Muscle layer of colon (tissue), 2 donors: ENCODE measurements at regions not wholly inside any gene's neighbourhood (a gene's known extent, or its start where the extent isn't known, plus 50 kb on each side); places are given as distances from the start of the nearest gene placed in this dataset.

Experiments used
- H3K27ac ChIP-seq: one replicate; pipeline ENCODE4 v1.7.0; 2013; ENCODE audit warnings: low read depth, mild to moderate bottlenecking, low read length, moderate library complexity
- H3K27me3 ChIP-seq, 2 donors: one replicate each; pipeline ENCODE4 v1.7.0; 2013; ENCODE audit warnings: low read length in 2 of 2, mild to moderate bottlenecking in 2 of 2; ENCODE audit not compliant: insufficient read depth in 2 of 2, control insufficient read depth in 1 of 2
- H3K36me3 ChIP-seq: one replicate; pipeline ENCODE4 v1.7.0; 2013; ENCODE audit warnings: mild to moderate bottlenecking, low read length; ENCODE audit not compliant: insufficient read depth
- H3K4me1 ChIP-seq: one replicate; pipeline ENCODE4 v1.7.0; 2013; ENCODE audit warnings: mild to moderate bottlenecking, low read length; ENCODE audit not compliant: insufficient read depth
- H3K4me3 ChIP-seq, 2 donors: one replicate each; pipeline ENCODE4 v1.7.0; 2013; ENCODE audit warnings: low read length in 2 of 2, low read depth in 1 of 2, mild to moderate bottlenecking in 1 of 2, moderate library complexity in 1 of 2
- H3K9ac ChIP-seq: one replicate; pipeline ENCODE4 v1.7.0; 2013; ENCODE audit warnings: low read length
- H3K9me3 ChIP-seq: one replicate; pipeline ENCODE4 v1.7.0; 2013; ENCODE audit warnings: mild to moderate bottlenecking, low read length
- donor health status: abdominal sarcoma.
- donor health status: Adenocarcinoma of cecum.

DNA sequence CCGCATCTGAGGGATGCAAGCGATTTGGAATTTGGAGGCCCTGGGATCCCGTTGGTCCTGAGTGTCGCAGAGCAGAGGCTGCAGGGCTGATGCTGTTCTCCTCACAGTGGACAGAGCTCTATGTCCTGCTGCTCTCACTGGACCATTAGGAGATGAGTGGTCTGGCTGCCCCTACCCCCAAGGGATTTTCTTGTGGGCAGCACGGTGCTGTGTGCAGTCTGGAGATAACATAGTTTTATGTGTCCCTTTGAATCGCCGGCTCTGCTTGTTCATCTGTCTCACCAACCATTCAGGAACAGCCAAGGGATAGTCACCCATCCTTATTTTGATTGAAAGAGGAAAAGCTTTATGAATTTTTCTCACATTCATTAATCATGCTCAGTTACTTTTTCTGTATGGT, 49.9 kb downstream of the CHRM3 start:
- Histone ChIP-seq H3K27ac (no peak overlapping the region), H3K4me3 (no peak overlapping the region), H3K36me3 (no peaks in the 10 kb centered on the region), H3K4me1 (peaks cover 23% of the 10 kb centered on the region), H3K9ac (no peak overlapping the region), H3K27me3 (no peaks in the 10 kb centered on the region), H3K9me3 (no peaks in the 10 kb centered on the region)

- Histone ChIP-seq H3K9ac (no peak overlapping the region), H3K36me3 (no peaks in the 10 kb centered on the region), H3K27me3 (no peaks in the 10 kb centered on the region), H3K9me3 (no peaks in the 10 kb centered on the region), H3K4me1 (peaks cover 23% of the 10 kb centered on the region), H3K27ac (no peak overlapping the region), H3K4me3 (no peak overlapping the region)
Observed at GRCh38 chr1:239437822-239438221, 51.5 kb downstream of the CHRM3 start.

DNA sequence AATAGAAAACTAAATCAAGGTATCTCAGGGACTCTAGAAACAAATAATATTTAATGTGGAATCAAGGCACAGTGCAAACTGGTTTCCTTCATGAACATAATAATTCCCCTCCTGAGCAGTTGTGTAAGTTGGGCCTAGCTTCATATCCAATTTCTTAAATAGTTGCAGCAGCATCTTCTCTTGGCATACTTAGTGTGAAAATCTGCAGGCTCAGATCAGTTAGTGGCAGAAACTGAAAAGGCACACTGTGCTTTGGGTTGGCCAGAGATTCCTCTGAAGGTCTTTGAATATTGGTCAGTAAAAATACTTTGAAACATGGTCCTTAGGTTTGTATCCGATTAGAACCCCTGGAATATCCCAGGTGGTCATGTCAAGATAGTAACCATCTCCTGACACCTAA, 52.5 kb downstream of the CHRM3 start:
- Histone ChIP-seq H3K9ac (no peak overlapping the region), H3K36me3 (no peaks in the 10 kb centered on the region), H3K4me3 (no peak overlapping the region), H3K9me3 (no peaks in the 10 kb centered on the region), H3K27ac (no peak overlapping the region), H3K27me3 (no peaks in the 10 kb centered on the region), H3K4me1 (peaks cover 27% of the 10 kb centered on the region)

DNA sequence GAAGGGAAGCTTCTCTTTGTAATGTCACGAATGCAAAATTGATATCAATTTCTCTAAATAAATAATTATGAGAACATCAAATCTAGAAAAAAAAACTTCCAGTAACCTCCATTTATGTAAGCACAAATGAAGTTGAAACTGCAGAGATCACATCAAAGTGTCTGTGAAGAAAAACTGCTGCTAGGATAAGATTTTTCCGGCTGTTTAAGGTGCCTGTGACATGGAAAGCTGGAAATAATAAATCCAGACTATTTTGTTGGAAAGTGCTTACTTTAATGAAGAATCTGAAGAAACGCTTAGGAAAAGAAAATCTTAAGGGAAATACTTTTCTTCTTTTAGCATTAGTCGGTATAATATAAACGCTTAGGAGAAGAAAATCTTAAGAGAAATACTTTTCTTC, 57.0 kb downstream of the CHRM3 start:
- peak overlapping the region in 1 of 2 donors; percentile 30 for H3K4me3 ChIP-seq
- H3K27ac ChIP-seq = peak overlapping the region; percentile 41
- H3K9ac ChIP-seq = peak overlapping the region; percentile 26
- H3K36me3 ChIP-seq = no peaks in the 10 kb centered on the region
- no peaks in the 10 kb centered on the region for H3K9me3 ChIP-seq
- peaks cover 29% of the 10 kb centered on the region for H3K4me1 ChIP-seq
- no peaks in the 10 kb centered on the region for H3K27me3 ChIP-seq

- H3K27me3 ChIP-seq = no peaks in the 10 kb centered on the region
- no peak overlapping the region for H3K9ac ChIP-seq
- H3K36me3 ChIP-seq = no peaks in the 10 kb centered on the region
- H3K27ac ChIP-seq = no peak overlapping the region
- H3K9me3 ChIP-seq = no peaks in the 10 kb centered on the region
- H3K4me3 ChIP-seq = no peak overlapping the region
- H3K4me1 ChIP-seq = peaks cover 22% of the 10 kb centered on the region
Observed at GRCh38 chr1:239446611-239447010, 60.2 kb downstream of the CHRM3 start.

GRCh38 chr1:239448911-239449310, 62.5 kb downstream of the CHRM3 start:
- Histone ChIP-seq H3K36me3 (no peaks in the 10 kb centered on the region), H3K27ac (peak overlapping the region; percentile 58), H3K27me3 (no peaks in the 10 kb centered on the region), H3K9me3 (no peaks in the 10 kb centered on the region), H3K4me3 (peak overlapping the region in 1 of 2 donors; percentile 33), H3K4me1 (peaks cover 15% of the 10 kb centered on the region), H3K9ac (no peak overlapping the region)

DNA sequence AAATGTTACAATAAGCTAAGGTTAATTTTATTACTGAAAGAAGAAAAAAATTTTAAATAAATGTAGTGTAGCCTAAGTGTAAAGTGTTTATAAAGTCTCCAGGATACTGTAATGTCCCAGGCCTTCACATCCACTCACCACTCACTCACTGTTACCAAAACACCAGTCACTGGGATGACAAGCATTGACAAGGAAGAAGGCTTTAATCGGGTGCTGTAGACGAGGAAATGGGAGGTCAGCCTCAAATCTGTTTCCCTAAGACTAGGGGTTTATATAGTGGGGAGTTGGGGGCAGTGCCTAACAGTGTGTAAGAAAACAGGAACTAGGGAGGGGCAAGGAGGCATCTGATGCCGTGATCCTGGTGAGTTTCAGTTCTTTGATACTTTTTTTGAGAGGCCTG, 69.4 kb downstream of the CHRM3 start:
- Histone ChIP-seq H3K9me3 (no peaks in the 10 kb centered on the region), H3K27me3 (no peaks in the 10 kb centered on the region)

GRCh38 chr1:239456788-239457187, 70.4 kb downstream of the CHRM3 start:
- no peak overlapping the region for H3K9ac ChIP-seq
- H3K4me1 ChIP-seq = no peaks in the 10 kb centered on the region
- H3K4me3 ChIP-seq = no peak overlapping the region
- no peaks in the 10 kb centered on the region for H3K9me3 ChIP-seq
- no peak overlapping the region for H3K27ac ChIP-seq
- H3K36me3 ChIP-seq = no peaks in the 10 kb centered on the region
- no peaks in the 10 kb centered on the region for H3K27me3 ChIP-seq

More for the DNA sequence above, 69.4 kb downstream of the CHRM3 start:
- Histone ChIP-seq H3K9ac (no peak overlapping the region), H3K27ac (no peak overlapping the region), H3K36me3 (no peaks in the 10 kb centered on the region), H3K4me1 (no peaks in the 10 kb centered on the region), H3K4me3 (no peak overlapping the region)

DNA sequence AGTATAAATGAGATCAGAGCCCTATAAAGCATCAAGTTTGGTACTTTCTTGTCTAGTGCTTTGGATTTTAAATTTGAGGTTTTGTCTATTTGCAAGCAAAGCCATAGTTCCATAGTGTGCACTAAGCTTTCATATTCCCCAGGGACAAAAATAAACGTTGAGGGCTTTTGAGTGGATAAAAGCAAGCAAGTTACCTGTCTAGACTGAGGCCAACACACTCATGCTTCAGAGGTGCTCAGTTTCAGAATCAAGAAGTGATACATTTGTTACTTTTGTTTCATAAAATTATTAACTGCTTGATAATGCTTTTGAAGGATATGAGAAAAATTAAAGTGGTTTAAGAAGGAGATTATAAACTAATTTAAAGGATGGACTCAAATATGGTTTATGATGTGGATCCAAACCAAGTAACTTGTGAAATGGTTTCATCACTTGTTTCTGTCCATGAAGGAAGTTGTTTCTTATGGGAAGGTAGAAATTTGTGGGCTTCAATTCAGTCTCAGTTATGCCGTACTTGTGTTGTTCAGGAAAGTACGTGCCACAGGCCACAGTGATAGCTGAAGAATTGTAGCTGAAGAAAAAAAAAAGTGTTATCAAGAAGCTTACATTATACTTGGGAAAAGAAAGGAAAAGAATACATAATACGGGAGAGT, 71.2 kb downstream of the CHRM3 start:
- H3K4me3 ChIP-seq = no peak overlapping the region

DNA sequence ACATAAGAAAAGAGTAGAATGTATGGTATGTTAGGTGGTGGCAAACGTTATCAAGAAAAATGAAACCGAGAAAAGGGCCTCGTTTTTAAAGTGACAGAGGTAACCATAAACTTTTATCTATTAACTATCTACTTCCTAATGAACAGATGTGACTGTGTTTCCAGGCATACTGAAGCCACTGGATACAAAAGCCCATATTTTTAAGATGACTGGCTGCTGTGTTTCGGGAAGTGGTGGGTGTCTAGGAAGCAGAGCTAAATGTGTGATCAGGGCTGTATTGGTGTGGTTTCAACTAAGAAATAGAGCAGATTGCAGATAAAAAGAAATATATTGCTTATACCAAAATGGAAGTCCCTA, 71.8 kb downstream of the CHRM3 start:
- H3K4me1 ChIP-seq = no peaks in the 10 kb centered on the region
- no peak overlapping the region for H3K27ac ChIP-seq
- H3K4me3 ChIP-seq = no peak overlapping the region
- no peaks in the 10 kb centered on the region for H3K27me3 ChIP-seq
- no peaks in the 10 kb centered on the region for H3K9me3 ChIP-seq
- H3K9ac ChIP-seq = no peak overlapping the region
- H3K36me3 ChIP-seq = no peaks in the 10 kb centered on the region

More for the DNA sequence above, 71.2 kb downstream of the CHRM3 start:
- Histone ChIP-seq H3K36me3 (no peaks in the 10 kb centered on the region), H3K9me3 (no peaks in the 10 kb centered on the region), H3K27me3 (no peaks in the 10 kb centered on the region), H3K9ac (no peak overlapping the region), H3K27ac (no peak overlapping the region), H3K4me1 (no peaks in the 10 kb centered on the region)

- Histone ChIP-seq H3K9ac (no peak overlapping the region), H3K27me3 (no peaks in the 10 kb centered on the region), H3K36me3 (no peaks in the 10 kb centered on the region), H3K4me1 (peaks cover 7% of the 10 kb centered on the region), H3K4me3 (no peak overlapping the region), H3K27ac (no peak overlapping the region), H3K9me3 (no peaks in the 10 kb centered on the region)
Observed at GRCh38 chr1:239467730-239468129, 81.4 kb downstream of the CHRM3 start.

GRCh38 chr1:239478069-239478468, 91.7 kb downstream of the CHRM3 start:
- H3K27ac ChIP-seq = no peak overlapping the region
- H3K4me3 ChIP-seq = no peak overlapping the region
- no peaks in the 10 kb centered on the region for H3K4me1 ChIP-seq
- H3K27me3 ChIP-seq = no peaks in the 10 kb centered on the region
- H3K9ac ChIP-seq = no peak overlapping the region
- no peaks in the 10 kb centered on the region for H3K36me3 ChIP-seq
- peaks cover 8% of the 10 kb centered on the region for H3K9me3 ChIP-seq
